ENCODE measurements at regions not wholly inside any gene's neighbourhood (a gene's known extent, or its start where the extent isn't known, plus 50 kb on each side); places are given as distances from the start of the nearest gene placed in this dataset.

- TF ChIP-seq RAD21 (IDR thresholded peaks at IDR 0.05 in 1 of 2, conservative IDR thresholded peaks at IDR 0.05 in 1 of 2; ENCODE audit: low read depth in 2 of 2, low read length in 2 of 2) = no peak
- TF ChIP-seq BACH1 (IDR thresholded peaks at IDR 0.05; ENCODE audit: low read length) = no peak
- TF ChIP-seq E2F6 (IDR thresholded peaks at IDR 0.05) = no peak
- TF ChIP-seq CTBP2 (IDR thresholded peaks at IDR 0.05; ENCODE audit: borderline replicate concordance, insufficient read depth, insufficient read length, low read length) = no peak
These were observed 110.5 kb downstream of the NGF start (continued) for GRCh38 chr1:115227346-115228082.

Data from H1 (cell line).